Stimulated activated CD4-positive, alpha-beta T cell treated with anti-CD3 and anti-CD28 coated beads, Interleukin-1b, Interleukin-23, amount 100 ng/mL, for 4 hours (primary cell): ENCODE measurements at regions not wholly inside any gene's neighbourhood (a gene's known extent, or its start where the extent isn't known, plus 50 kb on each side); places are given as distances from the start of the nearest gene placed in this dataset.

ENCODE experiments used
- DNase-seq, 2 donors: peaks; one replicate each; pipeline ENCODE4 v3.0.0-alpha.2; 2020; ENCODE audit warnings: low read depth in 2 of 2

DNA sequence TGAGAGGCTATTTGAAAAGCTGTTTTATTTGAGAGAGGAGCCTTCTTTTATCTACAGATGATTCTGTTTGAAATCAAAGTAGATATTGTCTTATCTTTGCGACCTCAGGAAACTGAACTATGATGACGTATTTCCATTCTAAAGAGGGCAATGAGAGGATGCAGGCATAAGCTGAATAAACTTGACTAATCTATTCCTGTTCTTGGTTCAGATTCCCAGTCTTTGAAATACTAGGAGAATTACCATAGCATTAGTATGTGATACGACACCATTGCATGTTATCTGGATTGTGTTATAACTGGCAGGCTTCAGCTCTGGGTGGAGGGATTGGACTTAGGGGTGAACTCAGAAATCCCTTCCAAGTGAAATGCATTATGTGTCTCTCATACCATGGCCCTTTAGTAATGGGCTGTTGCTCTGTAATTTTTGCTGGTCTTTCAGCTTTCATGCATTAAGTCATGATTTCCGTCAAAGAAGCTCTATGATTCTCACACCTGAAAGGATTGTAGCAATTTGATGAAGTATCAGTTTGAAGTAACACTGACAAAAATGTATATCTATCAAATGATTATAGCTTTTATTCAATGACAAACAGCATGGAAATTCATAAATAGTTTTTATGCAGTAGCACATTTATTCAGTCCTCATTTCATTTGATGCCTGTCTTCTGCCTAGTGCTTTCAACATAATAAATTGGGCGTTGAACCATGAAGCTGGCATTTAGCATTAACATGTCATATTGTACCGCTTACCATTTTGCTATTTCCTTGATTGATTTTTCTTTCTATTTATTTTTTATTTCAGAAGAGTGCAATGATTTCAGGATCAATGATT lies 138.4 kb upstream of the SPACA1 start:
- DNase-seq: no peak

DNA sequence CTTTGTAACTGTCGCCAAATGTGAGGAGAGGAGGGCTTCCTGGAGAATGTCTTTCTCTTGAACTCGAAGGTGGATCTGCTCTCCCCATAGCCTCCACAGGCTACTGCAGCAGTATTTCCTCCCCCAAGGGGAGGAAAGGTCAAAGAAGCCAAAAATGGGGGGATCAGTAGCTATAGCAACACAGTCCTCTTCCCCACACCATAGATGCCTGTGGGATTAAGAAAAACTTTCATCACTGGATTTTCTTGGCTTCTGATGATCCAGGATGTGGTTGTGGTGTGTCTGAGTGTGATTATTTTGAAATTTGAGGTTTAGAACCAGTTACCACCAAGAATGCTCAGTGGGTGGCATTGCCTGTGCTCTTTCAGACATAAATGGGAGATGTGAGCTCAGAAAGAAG lies 140.1 kb upstream of the SPACA1 start:
- no peak for DNase-seq

DNA sequence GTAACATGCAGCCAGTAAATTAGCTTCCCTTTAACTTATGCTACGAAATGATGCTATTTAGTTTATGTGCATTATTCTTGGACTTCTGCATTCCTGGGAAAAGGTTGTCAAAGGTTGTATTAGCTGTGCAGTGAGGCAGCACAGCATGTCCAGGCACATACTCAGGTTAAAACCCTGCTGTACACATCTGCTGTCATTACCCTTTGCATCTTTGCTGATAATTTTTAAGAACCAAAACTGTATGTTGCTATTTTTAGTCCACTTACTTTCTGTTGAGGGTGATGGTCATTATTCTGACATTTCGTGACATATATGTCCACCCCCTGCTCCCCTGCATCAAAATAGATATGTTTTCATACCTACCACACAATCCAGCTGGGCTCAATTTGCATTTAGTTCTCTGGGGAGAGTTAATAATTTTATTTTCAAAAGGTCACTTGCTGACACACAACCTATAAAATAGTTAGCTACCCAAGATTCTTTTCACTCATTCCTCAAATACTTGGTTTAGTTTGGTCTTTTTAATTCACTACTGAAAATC lies 142.5 kb upstream of the SPACA1 start:
- DNase-seq: no peak

DNA sequence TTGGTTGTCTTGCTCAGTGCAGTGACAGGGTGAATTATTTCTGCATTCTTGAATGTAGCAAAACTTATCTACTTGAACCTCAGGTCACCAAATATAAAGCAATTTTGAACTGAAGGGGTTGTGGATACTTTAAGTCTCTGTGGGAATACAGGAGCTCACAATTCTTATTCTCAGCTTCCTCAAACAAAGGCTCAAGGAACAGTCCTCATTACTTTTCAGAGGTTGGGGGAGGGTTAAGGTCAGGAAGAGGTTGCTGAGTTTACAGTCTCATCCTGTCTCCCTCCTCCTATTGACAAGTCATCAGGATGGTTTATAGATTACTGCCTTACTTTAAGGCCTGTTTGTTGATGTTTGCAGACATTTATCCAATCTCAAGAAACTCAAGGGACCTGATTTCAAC lies 143.6 kb upstream of the SPACA1 start:
- DNase-seq: no peak

DNA sequence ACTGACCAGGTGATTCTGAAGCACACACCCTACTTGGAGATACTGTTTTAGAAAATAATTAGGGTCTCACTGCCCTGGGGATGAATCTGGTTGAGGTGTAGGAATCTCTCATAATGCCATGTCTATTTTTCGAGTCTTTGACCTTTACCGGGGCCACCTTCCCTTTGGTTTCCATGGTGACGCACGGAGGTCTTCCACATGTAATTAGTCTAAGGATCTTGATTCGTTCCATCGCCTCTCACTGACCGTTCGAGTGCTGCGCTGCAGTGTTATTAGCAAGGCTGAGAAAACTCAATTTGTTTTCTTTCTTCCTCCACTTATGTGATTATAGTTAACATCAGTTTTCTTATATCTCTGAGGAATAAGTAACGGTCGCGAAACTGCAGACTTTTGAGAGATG lies 144.3 kb upstream of the SPACA1 start:
- no peak for DNase-seq

DNA sequence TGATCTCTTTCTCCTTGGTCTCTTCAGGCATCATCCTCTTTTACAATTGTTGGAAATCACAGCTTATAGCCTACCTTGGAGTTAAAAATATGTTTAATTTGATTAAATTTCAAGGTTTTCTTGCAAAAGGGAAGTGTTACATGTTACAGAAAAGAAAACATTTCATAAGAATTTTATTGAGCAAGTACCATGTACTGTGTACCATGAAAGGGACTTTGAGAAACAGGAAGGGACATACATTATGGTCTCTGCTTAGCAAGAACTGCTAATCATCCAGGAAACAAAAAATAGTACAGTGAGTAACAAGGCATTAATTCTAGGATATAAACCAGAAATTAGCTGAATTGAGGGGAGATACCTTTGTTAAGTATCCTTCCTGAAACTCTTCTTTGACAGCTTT lies 145.3 kb upstream of the SPACA1 start:
- no peak for DNase-seq

DNA sequence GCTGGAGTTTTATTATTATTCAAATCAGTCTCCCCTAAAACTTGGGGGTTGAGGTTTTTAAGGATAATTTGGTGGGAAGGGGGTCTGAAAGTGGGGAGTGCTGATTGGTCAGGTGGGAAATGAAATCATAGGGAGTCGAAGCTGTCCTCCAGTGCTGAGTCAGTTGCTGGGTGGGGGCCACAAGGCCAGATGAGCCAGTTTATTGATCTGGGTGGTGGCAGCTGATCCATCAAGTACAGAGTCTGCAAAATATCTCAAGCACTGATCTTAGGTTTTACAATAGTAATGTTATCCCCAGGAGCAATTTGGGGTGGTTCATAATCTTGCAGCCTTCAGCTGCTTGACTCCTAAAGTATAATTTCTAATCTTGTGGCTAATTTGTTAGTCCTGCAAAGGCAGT lies 146.0 kb upstream of the SPACA1 start:
- no peak for DNase-seq

DNA sequence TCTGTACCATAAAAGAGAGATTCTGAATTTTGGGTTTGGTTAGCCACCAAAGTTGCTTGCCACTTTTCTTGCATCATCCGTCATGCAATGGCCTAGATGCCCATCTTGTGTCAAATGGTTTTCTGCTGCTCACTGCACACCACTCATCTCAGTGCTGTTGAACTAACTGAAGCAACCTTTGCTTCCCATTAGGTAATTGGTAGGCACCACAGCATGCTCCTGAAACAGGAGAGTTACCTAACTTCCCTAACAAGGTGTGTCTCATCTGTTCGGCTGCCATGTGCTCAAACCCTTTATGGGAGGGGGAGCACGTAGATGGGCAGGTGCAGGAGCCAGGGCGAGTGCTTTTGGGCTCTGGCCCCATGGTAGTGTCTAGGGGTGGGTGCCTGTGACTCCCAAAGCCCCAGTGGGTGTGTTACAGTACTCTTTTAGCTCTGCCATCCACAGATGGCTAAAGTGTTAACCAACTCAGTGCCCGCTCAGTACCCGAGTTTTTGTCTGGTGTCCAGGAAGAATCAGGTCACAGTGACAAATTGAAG lies 147.4 kb upstream of the SPACA1 start:
- no peak for DNase-seq

DNA sequence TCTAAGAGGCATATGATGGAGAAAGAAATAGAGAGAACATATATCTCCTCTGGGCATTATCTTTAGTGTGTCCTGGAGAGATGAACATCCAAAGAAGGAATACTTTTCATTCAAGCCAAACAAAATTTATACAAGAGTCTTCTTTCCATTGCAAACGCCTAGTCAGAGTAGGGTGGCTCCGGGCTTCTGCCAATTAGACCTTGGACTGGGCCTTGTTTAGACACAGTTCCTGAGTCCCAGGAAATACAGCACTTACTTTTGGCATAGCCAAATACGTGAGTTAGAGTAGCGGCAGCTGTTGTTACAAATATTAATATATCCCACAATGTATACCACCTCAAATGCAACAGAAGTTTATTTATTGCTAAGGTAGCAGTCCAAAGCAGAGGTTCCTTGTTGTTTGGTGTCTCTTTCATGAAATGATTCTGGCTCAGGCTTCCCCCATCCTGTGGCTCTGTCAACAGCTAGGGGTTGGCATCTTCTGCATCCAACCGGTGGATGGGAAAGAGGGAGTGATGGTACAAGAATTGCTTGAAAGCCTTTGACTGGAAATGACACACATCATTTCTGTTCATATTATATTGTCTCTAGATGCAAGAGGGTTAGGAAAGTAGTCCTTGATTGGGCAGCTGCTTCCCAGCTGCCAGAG lies 148.0 kb upstream of the SPACA1 start:
- no peak for DNase-seq

DNA sequence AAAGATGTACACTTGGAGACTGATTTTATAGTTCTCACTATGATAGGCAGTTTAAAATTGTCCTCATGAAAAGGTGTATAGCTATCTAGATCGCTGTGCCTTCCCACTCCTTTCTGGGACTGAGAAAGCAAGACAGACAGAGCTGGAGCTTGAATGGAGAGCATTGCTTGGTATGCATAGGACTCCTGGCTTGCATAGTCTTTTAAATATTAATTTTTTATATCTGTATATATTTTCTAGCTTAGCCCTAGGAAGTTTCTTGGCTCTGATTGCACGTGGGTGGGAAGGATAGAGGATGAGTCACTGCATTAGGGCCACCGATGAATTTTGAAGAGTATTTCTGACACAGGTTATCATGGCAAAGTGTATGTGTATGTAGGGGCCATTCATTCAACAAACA lies 150.0 kb upstream of the SPACA1 start:
- no peak for DNase-seq

DNA sequence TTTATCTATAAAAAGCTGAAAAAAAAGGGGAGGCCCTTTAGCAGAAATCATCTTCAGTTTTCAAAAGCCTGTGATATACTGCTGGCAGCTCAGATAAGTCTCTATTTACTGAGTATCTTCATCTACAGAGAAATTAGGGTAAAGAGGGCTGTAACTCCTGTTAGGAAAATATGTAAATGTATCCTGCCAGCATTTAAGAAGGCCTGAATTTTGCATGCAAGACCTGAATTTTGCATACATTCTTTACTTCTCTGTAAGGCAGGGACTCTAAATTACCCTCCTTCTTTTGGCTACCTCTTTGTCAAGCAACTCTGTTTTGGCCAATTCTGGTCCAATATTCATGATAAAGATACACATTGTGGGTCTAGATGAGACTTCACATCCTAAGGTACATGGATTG lies 150.6 kb upstream of the SPACA1 start:
- DNase-seq: no peak

DNA sequence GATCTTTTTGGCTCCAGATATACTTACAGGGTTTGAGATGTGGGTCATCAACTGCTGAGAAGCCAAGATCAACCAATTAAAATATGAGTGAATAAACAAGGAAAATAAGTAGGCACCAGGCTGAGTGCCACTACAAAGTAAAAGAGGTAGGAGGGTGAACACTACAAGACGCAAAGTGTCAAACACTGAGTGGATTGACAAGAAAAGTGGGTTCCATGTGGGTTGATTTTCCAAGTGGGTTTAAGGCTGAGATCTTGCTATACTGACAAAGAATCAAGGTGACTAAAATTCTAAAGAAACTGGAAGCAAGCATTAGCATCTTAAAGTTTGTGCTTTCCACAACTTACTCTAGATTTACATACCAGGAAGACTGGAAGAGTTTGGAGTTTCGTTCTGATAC lies 160.4 kb upstream of the SPACA1 start:
- DNase-seq: no peak

DNA sequence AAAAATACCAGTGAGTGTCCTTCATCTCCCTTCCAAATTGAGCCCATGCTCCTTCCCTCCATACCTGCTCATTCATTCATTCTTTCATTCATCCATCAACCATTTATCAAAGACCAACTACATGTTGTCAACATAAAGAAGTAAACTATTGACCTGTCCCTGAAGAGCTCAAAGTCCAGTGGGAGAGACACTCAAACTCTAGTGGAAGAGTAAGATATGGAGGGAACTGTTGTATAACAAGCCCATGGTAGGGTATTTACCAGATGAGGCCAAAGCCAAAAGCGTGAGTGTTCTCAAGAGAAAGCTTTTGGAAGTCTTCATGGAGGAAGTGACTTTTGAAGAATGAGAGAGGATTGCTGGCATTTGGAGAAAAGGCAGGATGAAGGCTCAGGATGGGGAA lies 163.4 kb upstream of the SPACA1 start:
- DNase-seq: no peak

DNA sequence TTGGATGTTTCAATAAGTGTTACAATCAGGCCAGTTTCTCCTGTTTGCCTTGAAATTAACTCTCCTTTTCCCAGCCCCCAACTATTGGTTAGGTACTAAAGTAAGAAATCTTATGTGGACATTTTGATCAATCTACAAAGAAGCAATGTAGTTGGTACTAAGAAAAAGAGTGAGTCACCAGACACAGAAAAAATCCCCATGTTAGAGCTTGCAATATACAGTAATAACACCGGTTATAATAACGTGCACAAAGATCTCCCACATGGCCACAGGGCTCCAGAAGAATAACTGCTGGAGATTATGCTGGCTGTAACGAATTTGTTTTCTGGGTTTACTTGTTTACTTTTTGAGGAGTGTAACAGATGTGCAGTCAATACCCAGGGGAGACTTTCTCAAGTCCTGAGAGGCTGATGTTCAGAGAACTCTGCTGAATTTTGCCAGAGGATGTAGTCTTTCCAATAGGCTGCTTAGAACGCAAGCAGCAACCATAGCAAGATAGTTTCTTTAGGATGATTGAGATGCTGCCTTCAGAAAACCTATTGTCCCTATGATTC lies 166.2 kb upstream of the SPACA1 start:
- no peak for DNase-seq

DNA sequence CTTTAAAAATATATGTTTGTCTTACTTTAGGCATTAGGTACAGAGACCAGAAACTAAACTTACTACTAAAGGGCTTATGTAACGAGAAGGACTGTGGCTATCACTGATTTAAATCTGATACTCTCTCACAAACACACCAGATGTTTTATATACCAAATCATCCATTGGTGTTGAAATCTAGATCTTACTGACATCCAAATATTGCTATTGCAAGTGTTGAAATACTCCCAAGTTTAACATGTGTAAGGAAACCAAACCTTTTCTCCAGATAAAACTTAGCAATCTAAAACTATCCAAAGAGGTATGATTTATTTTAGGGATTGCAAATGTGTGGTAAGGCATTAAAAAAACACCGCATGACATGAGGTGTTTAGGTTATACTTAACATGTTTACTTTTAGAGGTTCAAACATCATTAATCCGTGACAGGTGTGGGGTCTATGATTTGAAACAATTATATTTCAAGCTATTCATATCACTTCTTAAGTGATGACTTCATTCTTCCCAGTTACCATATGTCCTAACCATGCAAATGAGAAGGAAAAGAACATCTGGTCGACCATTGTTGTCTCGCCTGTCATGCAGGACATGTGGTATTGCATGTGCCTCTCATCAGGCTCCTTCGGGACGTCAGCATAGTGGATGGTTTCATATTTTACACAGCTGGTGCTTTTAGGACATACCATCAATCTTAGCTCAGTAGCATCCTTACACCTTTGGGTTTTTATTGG lies 168.3 kb upstream of the SPACA1 start:
- DNase-seq: no peak

DNA sequence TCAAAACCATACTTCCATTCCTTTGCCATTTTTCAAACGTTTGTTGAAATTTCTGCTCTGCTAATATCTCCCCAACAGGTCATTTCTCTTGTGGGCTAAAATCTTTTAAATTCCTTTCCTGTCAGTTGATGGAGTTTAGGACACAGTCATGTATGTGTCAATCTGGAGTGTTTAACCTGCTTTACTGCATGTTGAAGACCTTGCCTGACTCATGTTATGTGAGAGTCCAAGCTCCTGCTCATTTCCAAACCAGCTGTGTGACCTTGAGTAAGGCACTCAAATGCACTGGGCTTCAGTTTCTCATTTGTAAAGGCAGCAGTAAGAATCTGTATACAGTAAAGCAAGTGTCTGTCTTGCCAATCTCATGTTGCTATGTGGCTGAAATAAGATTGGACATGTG lies 171.9 kb upstream of the SPACA1 start:
- no peak for DNase-seq

DNA sequence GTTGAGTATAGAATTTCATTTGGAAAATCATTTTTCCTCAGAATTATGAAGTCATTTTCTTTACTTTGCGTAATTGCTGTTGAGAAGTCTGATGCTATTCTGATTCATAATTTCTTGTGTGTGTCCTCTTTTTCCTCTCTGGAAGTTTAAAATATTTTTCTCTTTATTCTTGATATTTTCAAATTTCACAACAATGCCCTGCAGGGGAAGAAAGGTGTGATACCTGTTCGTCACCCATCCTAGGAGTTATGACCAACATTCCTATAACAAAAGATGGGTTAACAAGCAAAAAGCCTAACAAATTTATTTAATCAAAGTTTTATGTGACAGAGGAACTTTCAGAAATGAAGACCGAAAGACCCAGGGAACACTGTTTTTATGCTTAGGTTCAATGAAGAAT lies 171.5 kb upstream of the AKIRIN2 start:
- DNase-seq: no peak

DNA sequence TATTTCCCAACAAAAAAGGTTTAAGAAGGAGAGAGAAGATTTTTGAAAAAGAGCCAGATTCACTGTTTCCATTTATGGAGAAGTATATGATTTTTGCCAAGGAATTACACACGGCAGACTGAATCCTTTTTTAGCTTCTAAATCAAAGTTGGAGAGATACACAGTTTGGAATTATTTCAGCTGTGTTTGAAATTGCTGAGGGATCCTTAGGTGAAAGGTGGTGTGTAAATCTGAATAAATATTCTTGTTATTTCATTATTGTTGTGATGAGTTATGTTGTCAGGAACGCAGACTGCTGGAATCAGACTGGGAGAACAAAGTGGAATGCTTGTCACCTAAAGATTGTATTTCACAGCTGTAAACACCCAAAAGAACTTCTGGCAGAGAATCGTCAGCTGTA lies 168.5 kb upstream of the AKIRIN2 start:
- DNase-seq: no peak

DNA sequence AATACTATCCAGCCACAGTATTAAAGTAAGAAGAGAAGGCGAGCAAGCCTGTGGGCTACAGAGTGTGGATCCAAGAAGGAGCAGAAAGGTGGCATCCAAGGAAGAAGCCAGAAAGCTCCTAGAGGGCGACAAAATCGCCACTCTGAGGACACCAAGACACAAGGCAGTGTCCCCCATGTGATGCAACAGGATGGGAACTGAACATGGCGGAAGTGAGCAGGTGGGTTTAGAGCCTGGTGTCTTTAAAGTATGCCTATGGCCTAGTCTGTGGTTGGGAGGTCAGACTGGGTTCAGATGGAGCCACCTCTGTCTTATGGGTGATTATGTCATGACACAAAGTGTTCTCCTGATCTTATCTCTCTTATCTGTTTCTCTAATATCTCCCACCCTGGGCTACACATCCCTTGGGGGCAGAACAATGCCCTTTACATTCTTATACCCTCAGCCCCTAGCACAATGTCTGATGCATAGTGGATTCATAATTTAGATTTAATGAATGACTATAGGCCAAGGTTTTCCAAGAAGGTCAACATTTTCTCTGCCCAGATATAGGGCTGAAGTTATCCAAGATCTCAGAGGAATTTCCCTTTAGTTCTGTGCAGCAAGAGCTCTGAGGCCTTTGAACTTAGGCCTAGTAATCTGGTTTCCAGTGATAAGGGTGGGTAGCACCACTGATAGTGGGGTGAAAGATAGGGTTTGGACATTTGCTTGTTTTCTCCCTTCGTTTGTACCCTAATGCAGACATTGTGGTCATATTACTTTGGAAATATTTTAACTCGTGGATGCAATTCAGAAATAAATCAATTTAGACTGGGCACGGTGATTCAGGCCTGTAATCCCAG lies 167.3 kb upstream of the AKIRIN2 start:
- DNase-seq: no peak

DNA sequence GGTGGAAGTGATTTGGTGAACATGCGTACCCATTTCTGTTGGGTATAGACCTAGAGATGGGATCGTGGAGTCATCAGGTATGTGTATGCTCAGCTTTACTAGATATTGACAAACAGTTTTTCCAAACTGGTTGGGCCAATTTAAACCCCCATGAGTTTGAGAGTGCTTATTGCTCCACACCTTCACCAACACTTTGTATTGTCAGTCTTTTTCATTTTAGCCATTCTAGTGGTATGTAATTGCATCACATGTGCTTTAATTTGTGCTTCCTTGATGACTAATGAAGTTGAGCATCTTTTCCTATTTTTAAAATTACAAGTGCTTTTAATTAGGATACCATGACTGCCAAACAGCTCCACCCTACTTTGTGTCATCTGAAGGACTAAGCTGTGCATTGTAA lies 158.9 kb upstream of the AKIRIN2 start:
- DNase-seq: no peak

DNA sequence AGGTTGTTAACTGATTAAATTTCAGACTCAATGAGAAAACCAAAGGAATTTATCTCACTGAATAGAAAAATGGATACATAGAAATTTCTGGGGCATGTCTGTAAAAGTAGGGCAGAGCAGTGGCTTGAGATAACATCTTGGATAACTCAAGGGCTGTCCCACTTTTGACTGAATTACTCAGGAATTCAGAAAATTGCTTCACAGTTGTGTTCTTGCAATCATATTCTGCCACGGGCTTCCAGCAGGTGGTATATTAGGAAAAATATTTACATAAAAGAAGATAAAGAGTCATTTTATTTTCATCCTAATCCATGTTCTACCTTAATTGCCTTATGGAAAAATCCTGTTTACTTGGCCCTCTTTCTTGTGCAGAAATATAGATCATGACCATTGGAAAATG lies 156.4 kb upstream of the AKIRIN2 start:
- no peak for DNase-seq
